GM19372 (cell line): ENCODE measurements at regions not wholly inside any gene's neighbourhood (a gene's known extent, or its start where the extent isn't known, plus 50 kb on each side); places are given as distances from the start of the nearest gene placed in this dataset.
"Not testable (repeated sequence)": the region's sequence is repeated elsewhere in the genome, so short reads cannot be mapped to it uniquely, and the experiment has no call there.

Experiments
- ATAC-seq: cut with Tn5 transposase; IDR thresholded peaks from one replicate; pipeline ENCODE4 v1.9.1; 2021; ENCODE audit warnings: mild to moderate bottlenecking, low read depth, moderate library complexity; ENCODE audit not compliant: unreplicated experiment

DNA sequence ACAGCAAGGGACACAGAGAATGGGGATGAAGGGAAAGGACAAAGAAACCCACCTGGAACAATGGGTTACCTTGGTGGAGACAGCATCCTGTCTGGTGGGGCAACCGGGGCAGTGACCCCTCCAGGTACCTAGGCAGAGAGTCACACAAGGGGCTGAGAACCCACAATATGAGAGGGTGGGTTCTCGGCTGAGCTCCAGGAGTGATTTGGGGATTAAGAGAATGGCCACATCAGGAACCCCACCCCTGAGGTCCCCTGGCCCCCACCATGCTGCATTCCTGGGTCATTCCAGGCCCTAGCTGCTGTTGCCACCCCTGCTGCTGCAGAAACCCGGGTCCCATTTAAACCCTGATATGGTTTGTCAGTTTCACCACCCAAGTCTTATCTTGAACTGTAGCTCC is 172.3 kb downstream of the RTP5 start:
- no peak for ATAC-seq

DNA sequence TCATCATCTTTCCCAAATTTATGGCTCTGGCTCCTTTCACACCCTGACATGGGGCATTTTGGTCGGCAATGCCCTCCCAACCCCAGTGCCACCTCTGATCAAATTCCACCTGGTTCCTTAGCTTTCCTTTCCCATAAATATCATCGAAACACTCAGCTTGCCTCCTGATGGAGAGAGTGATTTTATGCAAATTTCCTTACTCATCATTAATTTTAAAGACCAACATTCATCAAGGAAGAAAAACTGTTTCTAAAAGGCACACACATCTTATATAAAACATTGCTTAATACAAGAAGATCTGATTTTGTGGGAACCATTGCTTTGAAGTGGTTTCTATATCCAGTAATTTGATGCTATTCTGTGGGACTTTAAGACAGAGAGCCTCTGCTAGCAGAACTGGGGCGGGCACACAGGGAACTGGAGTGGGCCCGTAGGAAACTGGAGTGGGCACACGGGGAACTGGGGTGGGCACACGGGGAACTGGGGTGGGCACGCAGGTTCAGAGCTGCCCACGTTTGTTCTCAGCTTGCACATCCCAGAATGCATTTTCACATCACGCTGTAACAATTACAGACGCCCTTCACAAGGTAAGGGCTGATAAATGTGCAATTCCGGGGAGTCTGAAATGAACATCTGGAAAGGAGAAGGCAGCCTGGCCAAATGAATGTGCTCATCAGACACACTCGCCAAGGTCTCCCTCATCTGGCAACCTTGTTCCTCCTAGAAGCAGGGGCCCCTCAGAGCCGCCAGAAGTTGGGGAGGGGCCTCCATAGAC is 174.2 kb downstream of the RTP5 start:
- ATAC-seq = no peak

DNA sequence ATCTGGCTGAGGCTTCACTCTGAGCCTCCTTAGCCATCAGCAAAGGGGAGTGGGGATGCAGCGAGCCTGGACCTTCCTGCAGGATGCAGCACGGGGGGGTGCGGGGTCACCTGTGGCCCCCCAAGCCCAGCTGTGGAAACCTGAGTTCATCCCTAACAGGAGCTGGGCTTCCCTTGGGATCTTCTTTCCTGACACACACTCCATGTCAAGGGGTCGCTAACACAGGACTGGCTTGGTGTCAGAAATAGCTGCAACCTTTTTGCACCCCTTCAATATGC is 174.7 kb downstream of the RTP5 start:
- no peak for ATAC-seq

DNA sequence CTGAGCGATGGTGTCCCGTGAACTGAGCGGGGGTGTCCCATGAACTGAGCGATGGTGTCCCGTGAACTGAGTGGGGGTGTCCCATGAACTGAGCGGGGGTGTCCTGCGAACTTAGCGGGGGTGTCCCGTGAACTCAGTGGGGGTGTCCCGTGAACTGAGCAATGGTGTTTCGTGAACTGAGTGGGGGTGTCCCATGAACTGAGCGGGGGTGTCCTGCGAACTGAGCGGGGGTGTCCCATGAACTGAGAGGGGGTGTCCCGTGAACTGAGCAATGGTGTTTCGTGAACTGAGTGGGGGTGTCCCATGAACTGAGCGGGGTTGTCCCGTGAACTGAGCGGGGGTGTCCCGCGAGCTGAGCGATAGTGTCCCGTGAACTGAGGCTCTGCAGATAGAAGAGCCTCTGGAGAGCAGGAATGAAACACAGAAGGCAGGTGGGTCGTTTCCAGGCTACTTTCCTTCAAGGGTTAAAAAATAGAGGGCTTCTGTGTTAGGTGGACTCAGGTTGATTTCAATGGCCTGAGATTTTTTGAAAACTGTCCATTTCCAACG is 176.1 kb downstream of the RTP5 start:
- ATAC-seq = not testable (repeated sequence)

DNA sequence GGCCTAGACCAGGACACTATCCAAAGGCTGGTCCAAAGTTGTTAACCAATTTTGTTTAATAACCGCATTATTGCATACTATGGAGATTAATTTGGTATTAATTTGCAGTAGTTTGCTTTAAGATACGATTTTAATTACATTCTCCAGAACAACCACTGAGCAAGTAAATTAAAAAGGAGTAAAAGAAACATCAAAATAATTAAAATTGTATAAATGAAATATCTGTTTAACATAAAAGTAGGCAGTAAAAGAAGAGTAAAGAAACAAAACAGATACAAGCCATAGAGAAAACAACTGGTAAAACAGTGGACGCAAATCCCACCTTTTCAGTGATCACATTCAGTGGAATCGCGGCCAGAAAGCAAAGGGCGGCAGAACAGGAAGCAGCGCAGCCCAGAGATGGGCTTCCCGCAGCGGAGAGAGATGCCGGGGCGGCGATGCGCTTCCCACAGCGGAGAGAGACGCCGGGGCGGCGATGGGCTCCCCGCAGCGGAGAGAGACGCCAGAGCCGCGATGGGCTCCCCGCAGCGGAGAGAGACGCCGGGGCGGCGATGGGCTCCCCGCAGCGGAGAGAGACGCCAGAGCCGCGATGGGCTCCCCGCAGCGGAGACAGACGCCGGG is 176.8 kb downstream of the RTP5 start:
- ATAC-seq = no peak

DNA sequence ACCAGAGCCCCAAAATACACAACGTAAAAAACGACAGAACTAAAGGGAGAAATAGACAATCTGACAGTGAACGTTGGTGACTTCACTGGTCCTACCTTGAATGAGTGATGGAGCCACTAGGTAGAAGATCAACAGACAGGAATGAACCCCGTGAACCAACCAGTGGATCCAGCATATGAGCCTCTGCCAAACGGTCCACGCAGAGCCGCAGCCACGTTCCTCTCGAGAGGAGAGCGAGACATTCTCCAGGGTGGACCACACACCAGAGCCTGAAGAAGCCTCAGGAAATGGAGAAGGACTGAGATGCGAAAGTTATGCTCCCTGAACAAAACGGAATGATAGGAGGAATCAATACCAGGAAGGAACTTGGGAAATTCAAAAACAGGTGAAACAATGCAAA is 178.4 kb downstream of the RTP5 start:
- ATAC-seq = no peak

DNA sequence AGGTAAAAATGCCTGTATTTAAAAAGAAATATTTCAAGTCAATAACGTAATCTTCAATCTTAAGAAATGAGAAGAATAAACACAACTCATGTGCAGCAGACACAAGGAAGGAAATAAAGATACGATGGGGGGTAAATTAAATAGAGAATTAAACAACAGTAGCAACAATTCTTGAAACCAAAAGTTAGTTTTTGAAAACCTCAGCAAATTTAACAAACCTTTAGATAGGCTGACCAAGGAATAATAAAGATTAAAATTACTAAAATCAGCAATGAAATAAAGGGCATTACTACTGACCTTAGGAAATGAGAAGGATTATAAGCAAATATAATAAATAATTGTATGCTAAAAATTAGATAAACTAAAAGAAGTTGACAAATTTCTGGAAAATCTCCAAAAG is 178.9 kb downstream of the RTP5 start:
- ATAC-seq = no peak

DNA sequence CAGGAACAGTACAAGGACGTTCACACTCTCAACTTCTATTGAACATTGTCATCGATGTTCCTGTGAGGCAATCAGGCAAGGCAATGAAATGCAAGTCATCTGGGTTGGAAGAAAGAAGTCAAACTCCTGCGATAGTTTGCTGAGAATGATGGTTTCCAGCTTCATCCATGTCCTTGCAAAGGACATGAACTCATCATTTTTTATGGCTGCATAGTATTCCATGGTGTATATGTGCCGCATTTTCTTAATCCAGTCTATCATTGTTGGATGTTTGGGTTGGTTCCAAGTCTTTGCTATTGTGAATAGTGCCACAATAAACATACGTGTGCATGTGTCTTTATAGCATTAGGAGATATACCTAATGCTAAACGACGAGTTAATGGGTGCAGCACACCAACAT is 180.0 kb downstream of the RTP5 start:
- not testable (repeated sequence) for ATAC-seq

DNA sequence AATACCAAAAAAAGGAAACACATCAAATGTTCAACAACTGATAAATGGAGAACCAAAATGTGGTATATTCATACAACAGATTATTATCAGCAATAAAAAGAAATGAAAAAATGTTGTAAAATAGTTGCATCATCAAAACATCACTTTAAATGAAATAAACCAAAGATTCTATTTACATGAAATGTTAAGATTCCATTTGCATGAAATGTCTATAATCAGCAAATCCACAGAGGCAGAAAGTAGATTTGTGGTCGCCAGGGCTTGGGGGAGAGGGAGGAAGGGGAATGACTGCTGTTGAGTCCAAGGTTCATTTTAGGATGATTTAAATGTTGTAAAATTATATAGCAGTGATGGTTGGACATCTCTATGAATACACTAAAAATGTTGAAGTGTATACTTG is 181.9 kb downstream of the RTP5 start:
- ATAC-seq = no peak

DNA sequence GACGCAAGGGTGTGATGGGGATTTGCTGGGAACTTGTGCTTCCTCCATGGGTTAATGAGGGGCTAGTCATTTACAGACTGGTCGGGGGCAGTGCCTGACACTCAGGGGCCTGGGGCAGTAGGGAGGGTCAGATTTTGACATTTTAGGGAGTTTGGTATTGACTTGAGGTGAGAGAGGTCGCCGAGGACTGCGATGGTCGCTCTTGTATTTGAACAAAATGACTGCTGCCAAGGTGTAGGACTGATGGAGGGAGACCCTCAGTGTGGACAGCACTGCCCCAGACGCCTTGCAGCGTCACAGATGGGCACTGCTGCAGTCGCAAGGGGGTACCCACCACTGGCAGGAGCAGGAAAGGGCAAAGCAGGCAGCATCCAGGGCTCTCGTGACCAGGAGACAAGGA is 182.9 kb downstream of the RTP5 start:
- no peak for ATAC-seq

DNA sequence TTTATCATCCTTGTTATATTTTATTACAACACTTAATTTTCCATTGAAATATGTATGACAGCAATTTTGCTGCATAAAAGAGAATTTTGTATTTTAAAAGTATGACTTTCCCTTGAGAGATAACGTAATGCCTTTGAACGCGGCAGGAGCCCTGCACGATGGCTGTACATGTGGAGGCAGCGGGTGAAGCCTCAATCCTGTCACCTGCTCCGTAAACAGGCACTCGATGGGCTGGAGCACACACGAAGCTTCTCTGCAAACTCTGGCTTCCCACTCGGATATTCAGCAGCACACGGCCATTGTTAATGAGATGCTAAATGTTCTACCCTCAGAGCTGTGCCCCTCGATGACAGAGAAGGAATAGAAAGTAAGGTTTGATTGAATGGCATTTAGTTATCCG is 184.4 kb downstream of the RTP5 start:
- ATAC-seq = no peak

DNA sequence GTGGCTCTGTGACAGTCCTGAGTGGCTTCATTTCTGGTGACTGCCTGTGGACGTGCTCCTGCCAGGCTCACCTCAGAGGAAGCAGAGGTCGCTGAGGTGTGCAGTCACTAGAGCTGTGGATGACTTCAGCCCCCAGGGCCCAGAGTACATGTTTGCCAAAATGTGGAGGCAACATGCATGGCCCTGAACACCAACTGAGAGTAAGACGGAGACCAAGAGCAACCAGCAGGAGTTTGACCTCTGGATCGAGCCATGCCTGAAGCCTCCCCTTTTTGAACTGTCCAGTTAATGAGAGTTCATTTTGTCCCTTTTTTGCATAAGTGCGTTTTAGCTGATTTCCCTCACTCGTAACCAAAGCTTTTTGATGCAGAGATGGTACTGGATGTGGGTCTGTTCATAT is 184.9 kb downstream of the RTP5 start:
- no peak for ATAC-seq

DNA sequence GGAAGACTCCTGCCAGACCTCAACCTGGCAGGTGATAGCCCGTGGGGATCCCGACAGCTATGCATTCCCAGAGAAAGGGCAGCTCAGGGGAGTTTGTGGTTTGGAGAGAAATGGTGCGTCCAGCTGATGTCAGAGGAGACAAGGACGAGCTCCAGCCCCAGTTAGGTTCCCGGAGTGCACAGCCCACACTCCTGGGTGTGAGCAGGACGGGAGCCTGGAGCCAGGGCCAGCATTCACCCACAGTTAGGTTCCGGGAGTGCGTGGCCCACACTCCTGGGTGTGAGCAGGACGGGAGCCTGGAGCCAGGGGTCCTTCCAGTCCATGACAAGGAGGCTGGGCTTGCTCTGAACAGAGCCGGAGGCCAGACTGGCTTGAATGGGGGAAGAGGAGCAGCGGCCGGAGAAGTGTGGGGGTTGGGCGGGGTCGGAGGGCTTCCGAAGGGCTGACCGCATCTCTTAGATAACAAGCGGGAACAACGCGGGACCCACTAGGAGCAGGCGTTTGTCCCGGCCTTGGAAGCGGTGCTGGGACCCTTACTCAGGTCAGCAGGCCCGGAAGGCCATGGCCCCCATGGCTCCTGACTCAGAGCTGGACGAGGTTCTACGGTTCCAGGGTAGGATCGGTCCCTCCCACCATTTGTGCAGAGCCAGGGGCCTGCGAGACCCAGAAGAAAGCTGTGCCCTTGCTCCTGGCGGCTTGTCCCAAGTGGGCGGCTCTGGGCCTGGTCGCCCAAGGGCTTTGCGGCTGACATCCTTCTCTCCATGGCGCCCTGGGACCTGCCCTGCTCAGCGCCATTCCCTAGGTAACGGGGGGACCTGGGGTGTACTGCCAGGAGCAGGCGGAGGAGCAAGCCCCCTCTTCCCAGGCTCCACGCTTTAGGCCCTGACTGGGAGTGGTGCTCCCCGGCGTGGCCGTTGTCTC is 185.6 kb downstream of the RTP5 start:
- no peak for ATAC-seq

DNA sequence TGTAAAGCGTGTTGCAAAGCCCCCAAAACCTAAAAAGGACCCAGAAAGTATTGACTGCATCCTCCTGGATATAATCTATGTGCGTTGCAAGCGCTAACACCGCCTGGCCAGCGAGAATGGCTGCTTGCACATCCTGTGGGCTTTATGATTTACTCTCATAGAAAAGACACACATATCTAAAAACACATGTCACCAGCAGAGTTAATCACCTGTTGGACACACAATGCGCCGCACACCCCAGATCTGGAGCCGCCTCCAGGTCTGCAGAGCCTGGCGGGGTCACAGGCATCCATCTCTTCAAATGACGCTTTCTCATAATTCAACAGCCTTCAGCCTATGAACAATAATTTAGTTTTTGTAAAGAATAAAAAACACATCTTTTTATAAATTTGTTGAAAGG is 186.5 kb downstream of the RTP5 start:
- ATAC-seq = no peak

DNA sequence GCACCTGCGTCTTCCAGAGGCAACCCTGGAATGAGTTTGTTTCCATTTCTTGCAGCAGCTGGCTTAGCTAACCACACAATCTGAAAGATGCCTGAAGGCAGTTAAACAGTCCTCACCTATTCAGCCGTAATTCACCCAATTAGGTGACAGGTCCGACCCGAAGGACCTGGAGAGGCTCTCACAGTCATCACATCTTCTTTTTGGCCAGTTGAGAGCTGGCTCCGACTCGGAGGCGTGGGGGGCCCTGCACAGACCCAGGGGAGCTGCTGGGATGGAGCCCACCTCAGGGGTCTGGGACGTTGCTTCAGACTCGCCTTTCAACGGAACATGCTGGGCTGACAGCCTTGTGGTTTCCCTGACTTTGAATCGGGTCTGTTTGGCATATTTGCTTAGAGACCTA is 187.3 kb downstream of the RTP5 start:
- no peak for ATAC-seq

DNA sequence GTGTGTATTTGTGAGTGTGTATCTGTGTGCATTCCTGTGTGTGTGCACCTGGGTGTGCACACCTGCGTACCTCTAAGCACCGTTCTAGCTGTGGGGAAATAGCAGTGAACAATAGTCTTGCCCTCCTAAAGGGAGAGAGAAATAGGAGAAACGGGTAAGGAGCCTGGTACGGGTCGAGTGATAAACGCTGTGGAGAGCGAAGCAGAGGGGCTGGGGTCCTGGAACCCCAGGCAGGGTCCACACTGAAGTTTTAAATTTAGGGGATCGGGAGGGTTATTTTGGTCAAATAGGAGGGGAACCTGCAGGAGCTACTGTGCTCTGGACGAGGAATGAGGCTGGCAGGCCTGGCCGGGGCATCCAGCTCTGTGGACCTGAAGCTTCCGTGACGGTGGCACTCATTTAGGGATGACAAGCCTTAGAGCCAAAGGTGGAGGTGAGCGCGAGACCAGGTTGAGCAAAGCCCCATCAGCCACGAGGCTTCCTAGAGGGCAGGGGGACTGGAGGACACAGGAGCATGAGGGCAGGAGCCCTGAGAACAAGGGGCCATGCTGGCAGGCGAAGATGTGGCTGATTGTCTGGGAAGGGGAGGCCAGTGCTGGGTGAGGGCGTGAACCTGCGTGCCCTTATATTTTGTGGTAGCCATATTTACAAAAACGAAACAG is 188.0 kb downstream of the RTP5 start:
- no peak for ATAC-seq

DNA sequence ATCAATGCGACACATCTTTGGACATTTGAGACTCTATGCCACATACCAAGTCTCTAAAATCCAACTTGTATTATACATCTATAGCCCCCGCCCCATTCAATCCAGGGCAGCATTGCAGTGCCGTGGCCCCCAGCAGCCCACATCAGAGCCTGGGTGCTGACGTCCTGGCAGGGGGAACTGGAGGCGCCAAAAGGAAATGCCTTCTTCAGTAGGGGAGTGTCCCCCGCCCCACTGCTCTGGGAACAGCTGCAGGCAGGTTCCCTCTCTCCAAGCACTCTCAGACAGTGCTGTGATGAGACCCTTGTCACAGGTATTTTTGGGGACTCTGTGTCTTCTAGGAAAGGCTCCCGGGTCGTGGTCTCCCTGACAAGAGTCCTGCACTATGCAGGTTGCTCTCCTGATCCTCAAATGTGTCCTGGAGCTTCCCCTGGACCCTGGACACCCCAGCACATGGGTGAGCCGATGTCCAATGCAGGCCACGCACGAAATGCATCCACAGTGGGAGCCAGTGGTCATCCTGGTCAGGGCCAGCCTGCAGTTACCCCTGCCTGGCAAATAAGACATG is 188.7 kb downstream of the RTP5 start:
- no peak for ATAC-seq

DNA sequence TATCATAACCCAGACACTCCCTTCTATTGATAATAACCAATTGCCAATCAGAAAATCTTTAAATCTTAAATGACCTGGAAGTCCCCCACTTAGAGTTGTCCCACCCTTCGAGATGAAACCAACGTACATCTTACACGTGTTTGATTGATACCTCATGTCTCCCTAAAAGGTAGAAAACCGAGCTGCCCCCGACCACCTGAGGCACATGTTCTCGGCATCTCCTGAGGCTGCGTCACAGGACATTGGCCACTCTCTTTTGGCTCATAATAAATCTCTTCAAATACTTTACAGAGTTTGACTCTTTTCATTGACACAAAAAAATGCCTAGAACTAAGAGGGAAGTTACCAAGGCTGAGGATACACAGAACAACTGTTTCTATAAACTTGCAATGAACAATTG is 190.0 kb downstream of the RTP5 start:
- no peak for ATAC-seq

DNA sequence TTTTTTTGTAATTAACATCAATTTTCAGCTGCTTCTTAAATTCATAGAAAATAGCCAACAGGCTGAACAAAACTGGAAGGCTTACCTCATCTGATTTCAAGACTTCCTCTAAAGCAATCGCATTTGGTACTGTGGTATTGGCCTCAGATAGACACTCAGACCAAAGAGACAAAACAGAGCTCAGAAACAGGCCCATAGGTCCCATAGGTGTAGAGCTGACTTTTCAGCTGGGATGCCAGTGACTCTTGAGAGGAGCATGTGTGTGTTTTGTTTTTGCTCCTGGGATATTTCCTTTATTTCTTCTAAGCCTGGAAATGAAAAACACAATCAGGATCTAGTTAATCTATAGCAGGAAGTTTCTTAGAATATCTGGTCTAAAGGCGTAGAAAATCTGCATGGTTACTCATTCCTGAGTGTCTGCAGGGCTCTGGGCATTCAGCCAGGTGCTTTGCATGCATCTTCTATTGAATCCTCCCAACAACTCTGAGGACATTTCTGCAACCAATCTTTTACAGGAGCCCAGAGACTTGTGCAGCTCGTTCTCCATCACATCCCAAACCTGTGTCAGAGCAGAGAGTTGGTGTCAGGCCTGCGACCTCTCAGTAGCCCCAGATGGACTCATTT is 190.8 kb downstream of the RTP5 start:
- ATAC-seq = no peak

DNA sequence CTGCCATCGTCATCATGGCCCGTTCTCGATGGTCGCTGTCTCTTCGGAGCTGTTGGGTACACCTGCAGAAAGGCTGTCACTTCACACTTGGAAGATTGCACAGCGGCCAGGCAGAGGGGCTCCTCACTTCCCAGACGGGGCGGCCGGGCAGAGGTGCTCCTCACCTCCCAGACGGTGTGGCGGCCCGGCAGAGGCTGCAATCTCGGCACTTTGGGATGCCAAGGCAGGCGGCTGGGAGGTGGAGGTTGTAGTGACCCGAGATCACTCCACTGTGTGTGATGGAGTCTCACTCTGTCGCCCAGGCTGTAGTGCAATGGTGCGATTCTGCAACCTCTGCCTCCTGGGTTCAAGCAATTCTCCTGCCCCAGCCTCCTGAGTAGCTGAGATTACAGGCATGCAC is 192.4 kb downstream of the RTP5 start:
- ATAC-seq = not testable (repeated sequence)
